Body of pancreas (tissue), 4 donors: ENCODE measurements at regions not wholly inside any gene's neighbourhood (a gene's known extent, or its start where the extent isn't known, plus 50 kb on each side); places are given as distances from the start of the nearest gene placed in this dataset.

Experiments
- CTCF ChIP-seq, 7 experiments: fragments of 450-650 bp in 4 of 7; fragments of 200-600 bp in 3 of 7; sonication (generic) in 3 of 7; IDR thresholded peaks; one replicate each; pipeline ENCODE4 v1.5.1; 2016 to 2019; ENCODE audit warnings: antibody characterized with exemption in 7 of 7
- POLR2A ChIP-seq, 3 donors: fragments of 450-650 bp; IDR thresholded peaks; one replicate each; pipeline ENCODE4 v1.6.1; 2016; ENCODE audit warnings: antibody characterized with exemption in 3 of 3, mild to moderate bottlenecking in 2 of 3

- TF ChIP-seq CTCF (IDR thresholded peaks at IDR 0.05) (no peak), POLR2A (IDR thresholded peaks at IDR 0.05) (no peak)
These were observed 200.9 kb downstream of the ICE1 start for GRCh38 chr5:5623397-5623796.
